HCT116 (cell line): ENCODE measurements at regions not wholly inside any gene's neighbourhood (a gene's known extent, or its start where the extent isn't known, plus 50 kb on each side); places are given as distances from the start of the nearest gene placed in this dataset.

ENCODE experiments used
- ATAC-seq: fragments of 200-7000 bp; cut with Tn5 transposase; 2 replicates; pipeline ENCODE4 v1.9.1; 2020; ENCODE audit warnings: mild to moderate bottlenecking, moderate library complexity
- BruUV-seq: library from RNA; stranded (reverse); fragments of 400-500 nt; replicated peaks from 2 replicates; lab custom pipeline; 2021; lab: Mats Ljungman, UMichigan
- CTCF ChIA-PET: fragments of 300-600 bp; sonication (Branson Sonifier 250); formaldehyde crosslinking; loops from one replicate; lab custom pipeline; 2021; ENCODE audit warnings: antibody characterized with exemption; lab: Charles Lee
- POLR2A ChIA-PET: fragments of 300-600, 350-600 bp; sonication (Branson Sonifier 250); formaldehyde crosslinking; loops from one replicate; lab custom pipeline; 2021; ENCODE audit warnings: antibody characterized with exemption; lab: Charles Lee
- RAD21 ChIA-PET, 2 experiments: fragments of 300-600 bp; sonication (Branson Sonifier 250); formaldehyde crosslinking; loops; one replicate each; lab custom pipeline; 2023; ENCODE audit warnings: low total read pairs in 2 of 2; ENCODE audit not compliant: uncharacterized antibody in 2 of 2, unreplicated experiment in 2 of 2, low non-redundant PET in 1 of 2; lab: Charles Lee
- DNase-seq: peaks from one replicate; pipeline ENCODE4 v3.0.0-alpha.2; 2010; ENCODE audit warnings: low read depth, low spot score
- H2AFZ ChIP-seq: fragments of 200-600 bp; shearing (Covaris generic), sonication (generic); 2 replicates; pipeline ENCODE4 v1.6.1; 2017; ENCODE audit warnings: low read depth, mixed run types, mixed read lengths, antibody characterized with exemption, low read length; ENCODE audit not compliant: poor library complexity, severe bottlenecking
- H3K27ac ChIP-seq: 2 replicates; pipeline ENCODE4 v1.5.1; 2012; ENCODE audit warnings: low read depth, low read length
- H3K27me3 ChIP-seq: fragments of 200-600 bp; sonication (generic); 2 replicates; pipeline ENCODE4 v1.6.1; 2016; ENCODE audit warnings: mixed run types, low read length, mixed read lengths; ENCODE audit not compliant: insufficient read depth
- H3K36me3 ChIP-seq, 2 experiments: fragments of 200-500 bp in 1 of 2; fragments of 200-600 bp in 1 of 2; sonication (Bioruptor generic) in 1 of 2; sonication (generic) in 1 of 2; 2 replicates each; pipeline versions ENCODE4 v1.5.1 to v1.6.1; 2014 to 2016; ENCODE audit warnings: low read length in 2 of 2, inconsistent platforms in 1 of 2, mixed read lengths in 1 of 2, mixed run types in 1 of 2; ENCODE audit not compliant: insufficient read depth in 2 of 2, control insufficient read depth in 1 of 2
- H3K4me1 ChIP-seq, 2 experiments: fragments of 200-600 bp in 1 of 2; sonication (generic) in 1 of 2; 2 replicates each; pipeline versions ENCODE4 v1.5.1 to v1.6.1; 2012 to 2017; ENCODE audit warnings: low read length in 2 of 2, inconsistent platforms in 1 of 2, mild to moderate bottlenecking in 1 of 2, mixed read lengths in 1 of 2, mixed run types in 1 of 2, moderate library complexity in 1 of 2; ENCODE audit not compliant: insufficient read depth in 2 of 2, control insufficient read depth in 1 of 2
- H3K4me2 ChIP-seq: fragments of 200-600 bp; sonication (generic); 2 replicates; pipeline ENCODE4 v1.6.1; 2017; ENCODE audit warnings: mixed run types, low read length, mixed read lengths
- H3K4me3 ChIP-seq, 2 experiments: fragments of 200-600 bp in 1 of 2; sonication (generic) in 1 of 2; replicated peaks in 1 of 2; 2 replicates each; pipeline ENCODE4 v1.5.1; 2011 to 2016; ENCODE audit warnings: low read length in 2 of 2, control low read depth in 1 of 2, low read depth in 1 of 2, mild to moderate bottlenecking in 1 of 2, mixed read lengths in 1 of 2, mixed run types in 1 of 2
- H3K79me2 ChIP-seq: fragments of 200-600 bp; sonication (generic); 2 replicates; pipeline ENCODE4 v1.6.1; 2017; ENCODE audit warnings: mild to moderate bottlenecking, mixed run types, low read length, moderate library complexity, mixed read lengths; ENCODE audit not compliant: insufficient read depth
- H3K9ac ChIP-seq: fragments of 200-600 bp; sonication (generic); 2 replicates; pipeline ENCODE4 v1.6.1; 2016; ENCODE audit warnings: low read length, mixed read lengths
- H3K9me2 ChIP-seq: fragments of 200-600 bp; sonication (generic), shearing (Covaris generic); 2 replicates; pipeline ENCODE4 v1.6.1; 2017; ENCODE audit warnings: mixed run types, mild to moderate bottlenecking, moderate library complexity; ENCODE audit not compliant: insufficient read depth
- H3K9me3 ChIP-seq, 2 experiments: fragments of 200-500 bp in 1 of 2; fragments of 200-600 bp in 1 of 2; sonication (Bioruptor generic) in 1 of 2; sonication (generic) in 1 of 2; 2 replicates each; pipeline ENCODE4 v1.6.1; 2014 to 2017; ENCODE audit warnings: low read length in 2 of 2, mixed read lengths in 2 of 2, inconsistent platforms in 1 of 2, low read depth in 1 of 2, mild to moderate bottlenecking in 1 of 2, mixed run types in 1 of 2, moderate library complexity in 1 of 2; ENCODE audit not compliant: control insufficient read depth in 1 of 2, insufficient read depth in 1 of 2
- H4K20me1 ChIP-seq: fragments of 200-600 bp; sonication (generic), shearing (Covaris generic); 2 replicates; pipeline ENCODE4 v1.6.1; 2017; ENCODE audit warnings: mixed run types, mild to moderate bottlenecking, moderate library complexity; ENCODE audit not compliant: insufficient read depth
- CEBPB ChIP-seq: IDR thresholded peaks from 2 replicates; pipeline ENCODE4 v1.6.1; 2012; ENCODE audit warnings: low read depth
- EGR1 ChIP-seq: IDR thresholded peaks from 2 replicates; pipeline ENCODE4 v1.6.1; 2012; ENCODE audit warnings: low read depth
- ELF1 ChIP-seq: IDR thresholded peaks from 2 replicates; pipeline ENCODE4 v1.6.1; 2012; ENCODE audit warnings: low read depth, borderline replicate concordance
- EZH2 ChIP-seq: fragments of 200-600 bp; sonication (generic); IDR thresholded peaks from 2 replicates; pipeline ENCODE4 v1.6.1; 2017; ENCODE audit warnings: antibody characterized with exemption, mixed run types
- FOSL1 ChIP-seq: IDR thresholded peaks from 2 replicates; pipeline ENCODE4 v1.6.1; 2012; ENCODE audit warnings: low read depth
- JUND ChIP-seq: IDR thresholded peaks from 2 replicates; pipeline ENCODE4 v1.6.1; 2012
- POLR2A ChIP-seq: IDR thresholded peaks from 2 replicates; pipeline ENCODE4 v1.7.0; 2011; ENCODE audit warnings: borderline replicate concordance; ENCODE audit not compliant: insufficient read depth, insufficient read length; ENCODE audit errors: extremely low read depth
- POLR2AphosphoS5 ChIP-seq: IDR thresholded peaks from 2 replicates; pipeline ENCODE4 v1.6.1; 2011; ENCODE audit warnings: mild to moderate bottlenecking, low read depth, low read length, moderate library complexity
- RAD21 ChIP-seq: IDR thresholded peaks from 2 replicates; pipeline ENCODE4 v1.6.1; 2012; ENCODE audit warnings: low read depth, mild to moderate bottlenecking
- SIN3A ChIP-seq: IDR thresholded peaks from 2 replicates; pipeline ENCODE4 v1.6.1; 2012; ENCODE audit warnings: low read depth
- SP1 ChIP-seq: IDR thresholded peaks from 2 replicates; pipeline ENCODE4 v1.6.1; 2012; ENCODE audit warnings: low read depth
- SRF ChIP-seq: IDR thresholded peaks from 2 replicates; pipeline ENCODE4 v1.6.1; 2012; ENCODE audit warnings: low read depth
- TCF7L2 ChIP-seq: IDR thresholded peaks from 2 replicates; pipeline ENCODE4 v1.7.0; 2011; ENCODE audit warnings: borderline replicate concordance, inconsistent platforms; ENCODE audit not compliant: insufficient read depth, insufficient read length; ENCODE audit errors: extremely low read depth
- YY1 ChIP-seq: IDR thresholded peaks from 2 replicates; pipeline ENCODE4 v1.6.1; 2011; ENCODE audit warnings: low read length, low read depth, moderate library complexity, mild to moderate bottlenecking; ENCODE audit not compliant: insufficient replicate concordance; ENCODE audit errors: extremely low read depth
- intact Hi-C: fragments of 100-400 bp; cut with micrococcal nuclease; formaldehyde crosslinking; loops from 2 replicates; pipeline ENCODE4 v1.10.0; 2022
- TF ChIP-seq, protein P1 (sequence below): IDR thresholded peaks from 2 replicates; pipeline ENCODE4 v1.6.1; 2011; ENCODE audit warnings: mild to moderate bottlenecking, low read length, moderate library complexity; ENCODE audit not compliant: insufficient replicate concordance; ENCODE audit errors: extremely low read depth

DNA sequence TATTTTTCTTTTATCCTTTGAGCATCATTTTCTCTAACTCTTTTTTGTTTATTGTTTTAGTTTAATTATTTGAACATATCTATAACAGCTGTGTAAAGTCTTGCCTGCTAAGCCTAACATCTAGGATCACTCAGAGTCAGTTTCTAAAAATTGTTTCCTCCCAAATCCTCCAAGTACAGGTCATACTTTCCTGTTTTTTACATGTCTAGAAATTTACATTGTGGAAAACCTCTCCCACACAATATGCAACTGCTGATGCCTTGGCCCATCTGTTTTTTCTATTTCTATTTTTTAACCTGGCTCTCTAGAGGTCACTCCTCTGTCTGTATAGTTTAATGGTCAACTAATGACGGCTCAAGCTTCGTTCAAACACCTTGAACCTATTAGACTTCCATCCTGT lies 261.0 kb downstream of the HRH4 start:
- H3K9me3 ChIP-seq, result no peaks in the 10 kb centered on the region
- DNase-seq (no peak), ATAC-seq (no peak)
- POLR2A ChIA-PET, result no interaction called here
- H3K27ac ChIP-seq, result no peak overlapping the region
- no peak overlapping the region for H2AFZ ChIP-seq
- H3K79me2 ChIP-seq, result no peaks in the 10 kb centered on the region
- H4K20me1 ChIP-seq, result no peaks in the 10 kb centered on the region
- TF ChIP-seq SRF, result no peak
- no peak for TF ChIP-seq JUND
- TF ChIP-seq EGR1, result no peak
- TF ChIP-seq ELF1, result no peak
- no peak for TF ChIP-seq TCF7L2
- TF ChIP-seq POLR2A, result no peak
- TF ChIP-seq, protein P1, sequence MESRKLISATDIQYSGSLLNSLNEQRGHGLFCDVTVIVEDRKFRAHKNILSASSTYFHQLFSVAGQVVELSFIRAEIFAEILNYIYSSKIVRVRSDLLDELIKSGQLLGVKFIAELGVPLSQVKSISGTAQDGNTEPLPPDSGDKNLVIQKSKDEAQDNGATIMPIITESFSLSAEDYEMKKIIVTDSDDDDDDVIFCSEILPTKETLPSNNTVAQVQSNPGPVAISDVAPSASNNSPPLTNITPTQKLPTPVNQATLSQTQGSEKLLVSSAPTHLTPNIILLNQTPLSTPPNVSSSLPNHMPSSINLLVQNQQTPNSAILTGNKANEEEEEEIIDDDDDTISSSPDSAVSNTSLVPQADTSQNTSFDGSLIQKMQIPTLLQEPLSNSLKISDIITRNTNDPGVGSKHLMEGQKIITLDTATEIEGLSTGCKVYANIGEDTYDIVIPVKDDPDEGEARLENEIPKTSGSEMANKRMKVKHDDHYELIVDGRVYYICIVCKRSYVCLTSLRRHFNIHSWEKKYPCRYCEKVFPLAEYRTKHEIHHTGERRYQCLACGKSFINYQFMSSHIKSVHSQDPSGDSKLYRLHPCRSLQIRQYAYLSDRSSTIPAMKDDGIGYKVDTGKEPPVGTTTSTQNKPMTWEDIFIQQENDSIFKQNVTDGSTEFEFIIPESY, result no peak
- TF ChIP-seq FOSL1, result no peak
- no peak for TF ChIP-seq CEBPB
- no peak for TF ChIP-seq POLR2AphosphoS5
- no peak for TF ChIP-seq YY1
- TF ChIP-seq RAD21, result no peak
- no peak for TF ChIP-seq SIN3A
- TF ChIP-seq SP1, result no peak
- TF ChIP-seq EZH2, result no peak
- H3K4me3 ChIP-seq, result no peak overlapping the region
- CTCF ChIA-PET, result no interaction called here
- H3K9me2 ChIP-seq, result no peaks in the 10 kb centered on the region
- H3K4me1 ChIP-seq, result no peaks in the 10 kb centered on the region
- RAD21 ChIA-PET, result no interaction called here
- H3K9ac ChIP-seq, result no peak overlapping the region
- H3K36me3 ChIP-seq, result no peaks in the 10 kb centered on the region
- H3K27me3 ChIP-seq, result peaks cover 34% of the 10 kb centered on the region
- intact Hi-C loops, result no loop called here
- BruUV-seq, result no TSS peak
- no peak overlapping the region for H3K4me2 ChIP-seq
